B cell (primary cell): ENCODE measurements at regions not wholly inside any gene's neighbourhood (a gene's known extent, or its start where the extent isn't known, plus 50 kb on each side); places are given as distances from the start of the nearest gene placed in this dataset.

Experiments used
- ATAC-seq: fragments of 200-7000 bp; cut with Tn5 transposase; one replicate; pipeline ENCODE4 v1.10.0; 2021; ENCODE audit warnings: low read depth, mild to moderate bottlenecking, moderate number of reproducible peaks, moderate library complexity
- CTCF ChIA-PET: fragments of 350-600 bp; sonication (Branson Sonifier 250); formaldehyde crosslinking; loops from one replicate; lab custom pipeline; 2021; ENCODE audit warnings: antibody characterized with exemption, inconsistent platforms; lab: Charles Lee
- POLR2A ChIA-PET: fragments of 350-600 bp; sonication (Branson Sonifier 250); formaldehyde crosslinking; loops from one replicate; lab custom pipeline; 2021; ENCODE audit warnings: antibody characterized with exemption; lab: Charles Lee
- DNase-seq: peaks from one replicate; pipeline ENCODE4 v3.0.0; 2013
- H2AFZ ChIP-seq: 2 replicates; pipeline ENCODE4 v1.6.1; 2012; ENCODE audit warnings: mild to moderate bottlenecking, low read depth, low read length; ENCODE audit not compliant: insufficient read depth, poor library complexity, severe bottlenecking
- H3K27ac ChIP-seq, 2 donors: 1 replicate in 1 of 2; 2 replicates in 1 of 2; pipeline ENCODE4 v1.5.1; 2012 to 2013; ENCODE audit warnings: low read length in 2 of 2, mild to moderate bottlenecking in 2 of 2, moderate library complexity in 1 of 2
- H3K27me3 ChIP-seq, 4 experiments: fragments of 200-600 bp in 1 of 4; sonication (generic) in 1 of 4; replicated peaks in 1 of 4; 1 replicate in 2 of 4; 2 replicates in 2 of 4; pipeline versions ENCODE4 v1.6.1 to v1.7.0; 2013 to 2016; ENCODE audit warnings: low read length in 3 of 4, mild to moderate bottlenecking in 2 of 4, mixed read lengths in 1 of 4, moderate library complexity in 1 of 4; ENCODE audit not compliant: insufficient read depth in 4 of 4, control insufficient read depth in 3 of 4; ENCODE audit errors: control extremely low read depth in 1 of 4
- H3K36me3 ChIP-seq, 2 experiments: replicated peaks in 1 of 2; 1 replicate in 1 of 2; 2 replicates in 1 of 2; pipeline versions ENCODE4 v1.6.1 to v1.7.1; 2013; ENCODE audit warnings: low read length in 1 of 2; ENCODE audit not compliant: insufficient read depth in 2 of 2, control insufficient read depth in 1 of 2; ENCODE audit errors: control extremely low read depth in 1 of 2, extremely low read depth in 1 of 2
- H3K4me1 ChIP-seq, 2 donors: fragments of 200-600 bp in 1 of 2; sonication (generic) in 1 of 2; 1 replicate in 1 of 2; 2 replicates in 1 of 2; pipeline versions ENCODE4 v1.5.1 to v1.6.1; 2013 to 2017; ENCODE audit warnings: low read length in 2 of 2; ENCODE audit not compliant: control insufficient read depth in 2 of 2, insufficient read depth in 2 of 2
- H3K4me2 ChIP-seq: replicated peaks from 2 replicates; pipeline ENCODE3; 2012; ENCODE audit warnings: mild to moderate bottlenecking, low read depth, low read length; ENCODE audit not compliant: poor library complexity, severe bottlenecking
- H3K4me3 ChIP-seq, 5 experiments: fragments of 200-600 bp in 1 of 5; sonication (generic) in 1 of 5; 1 replicate in 3 of 5; 2 replicates in 2 of 5; pipeline versions ENCODE4 v1.5.1 to v1.7.0; 2011 to 2016; ENCODE audit warnings: low read length in 4 of 5, mild to moderate bottlenecking in 4 of 5, low read depth in 2 of 5, control low read depth in 1 of 5, moderate library complexity in 1 of 5; ENCODE audit not compliant: insufficient read depth in 1 of 5; ENCODE audit errors: control extremely low read depth in 1 of 5, extremely low read depth in 1 of 5
- H3K79me2 ChIP-seq: fragments of 200-600 bp; sonication (generic); one replicate; pipeline ENCODE4 v1.6.0; 2016; ENCODE audit warnings: low read length; ENCODE audit not compliant: control insufficient read depth, insufficient read depth
- H3K9ac ChIP-seq: fragments of 200-600 bp; sonication (generic); 2 replicates; pipeline ENCODE4 v1.6.1; 2017; ENCODE audit warnings: mild to moderate bottlenecking, low read length, moderate library complexity
- H3K9me3 ChIP-seq, 3 donors: one replicate each; pipeline versions ENCODE4 v1.6.1 to v1.7.1; 2013; ENCODE audit warnings: low read length in 2 of 3; ENCODE audit not compliant: control insufficient read depth in 2 of 3, insufficient read depth in 1 of 3; ENCODE audit errors: control extremely low read depth in 1 of 3
- H4K20me1 ChIP-seq: 2 replicates; pipeline ENCODE4 v1.6.0; 2012; ENCODE audit warnings: mild to moderate bottlenecking, low read length; ENCODE audit not compliant: insufficient read depth, control insufficient read depth, poor library complexity, severe bottlenecking
- H3K27ac Mint-ChIP-seq: one replicate; pipeline ENCODE4 v1.8.0; 2021; ENCODE audit warnings: mixed read lengths
- H3K27me3 Mint-ChIP-seq: one replicate; pipeline ENCODE4 v1.8.0; 2021; ENCODE audit warnings: mixed read lengths
- H3K4me1 Mint-ChIP-seq: one replicate; pipeline ENCODE4 v1.8.0; 2021; ENCODE audit warnings: mixed read lengths
- H3K4me3 Mint-ChIP-seq: one replicate; pipeline ENCODE4 v1.8.0; 2021; ENCODE audit warnings: mixed read lengths
- H3K9me3 Mint-ChIP-seq: one replicate; pipeline ENCODE4 v1.8.0; 2022; ENCODE audit warnings: mixed read lengths; ENCODE audit not compliant: insufficient read depth
- CTCF ChIP-seq: fragments of 200-600 bp; IDR thresholded peaks from one replicate; pipeline ENCODE4 v1.8.0; 2022; ENCODE audit warnings: antibody characterized with exemption, mild to moderate bottlenecking
- EZH2 ChIP-seq: IDR thresholded peaks from 2 replicates; pipeline ENCODE4 v1.6.1; 2012; ENCODE audit warnings: borderline replicate concordance, low read depth, mild to moderate bottlenecking, moderate library complexity, low read length; ENCODE audit not compliant: insufficient read depth, poor library complexity, severe bottlenecking
- WGBS: methylation state at CpG from one replicate; pipeline ENCODE4 v1.1.5; 2013; ENCODE audit warnings: missing lambda C conversion rate; ENCODE audit not compliant: insufficient coverage; 5-methylcytosine and 5-hydroxymethylcytosine counted together
- intact Hi-C: fragments of 100-400 bp; cut with micrococcal nuclease; formaldehyde crosslinking; loops from one replicate; pipeline ENCODE4 v1.10.0; 2022

- Histone ChIP-seq H3K79me2 (no peaks in the 10 kb centered on the region), H3K27me3 (peaks cover 0 to 8% (median 0%) of the 10 kb centered on the region in 4 experiments), H3K4me3 (no peak overlapping the region), H2AFZ (no peak overlapping the region), H3K9ac (no peak overlapping the region), H3K36me3 (no peaks in the 10 kb centered on the region), H3K27ac (no peak overlapping the region), H3K4me2 (no peak overlapping the region), H4K20me1 (no peaks in the 10 kb centered on the region), H3K9me3 (peaks cover 0 to 3% (median 0%) of the 10 kb centered on the region in 3 donors), H3K4me1 (no peaks in the 10 kb centered on the region)
- CTCF ChIA-PET = no interaction called here
- Mint-ChIP-seq H3K27me3 (no peaks in the 10 kb centered on the region), H3K27ac (no peak overlapping the region), H3K9me3 (no peaks in the 10 kb centered on the region), H3K4me1 (no peaks in the 10 kb centered on the region), H3K4me3 (no peak overlapping the region)
- POLR2A ChIA-PET = no interaction called here
- TF ChIP-seq EZH2 (no peak), CTCF (no peak)
- WGBS = 60% methylated on average over 4 of the region's 5 CpGs
- ATAC-seq = no peak
- intact Hi-C loops = no loop called here
- DNase-seq = no peak
These were observed 116.4 kb upstream of the GOLGA6L6 start for GRCh38 chr15:20658024-20658423.

- no peaks in the 10 kb centered on the region for H3K27me3 Mint-ChIP-seq
- Histone ChIP-seq H3K36me3 (no peaks in the 10 kb centered on the region), H3K9ac (no peak overlapping the region), H3K27me3 (peaks cover 0 to 5% (median 0%) of the 10 kb centered on the region in 4 experiments), H3K4me3 (no peak overlapping the region), H3K4me1 (no peaks in the 10 kb centered on the region), H3K27ac (no peak overlapping the region), H3K4me2 (no peak overlapping the region), H3K9me3 (peaks cover 0 to 3% (median 0%) of the 10 kb centered on the region in 3 donors), H3K79me2 (no peaks in the 10 kb centered on the region), H2AFZ (no peak overlapping the region), H4K20me1 (no peaks in the 10 kb centered on the region)
- ChIA-PET CTCF (no interaction called here), POLR2A (no interaction called here)
- H3K9me3 Mint-ChIP-seq = no peaks in the 10 kb centered on the region
- TF ChIP-seq EZH2 = no peak
- TF ChIP-seq CTCF = no peak
- no peaks in the 10 kb centered on the region for H3K4me1 Mint-ChIP-seq
- ATAC-seq = no peak
- no peak overlapping the region for H3K27ac Mint-ChIP-seq
- no peak overlapping the region for H3K4me3 Mint-ChIP-seq
- no CpG with 5 or more reads among the region's 1 CpG for WGBS
- intact Hi-C loops = no loop called here
- DNase-seq = no peak
These were observed 115.5 kb upstream of the GOLGA6L6 start for GRCh38 chr15:20657084-20657483.
